PC-3 (cell line): ENCODE measurements at regions not wholly inside any gene's neighbourhood (a gene's known extent, or its start where the extent isn't known, plus 50 kb on each side); places are given as distances from the start of the nearest gene placed in this dataset.

Source experiments
- ATAC-seq: fragments of 200-7000 bp; cut with Tn5 transposase; 2 replicates; pipeline ENCODE4 v1.9.1; 2020; ENCODE audit warnings: mild to moderate bottlenecking, moderate library complexity
- BruUV-seq: library from RNA; stranded (reverse); fragments of 400-500 nt; replicated peaks from 2 replicates; lab custom pipeline; 2021; lab: Mats Ljungman, UMichigan
- CTCF ChIA-PET: fragments of 300-600 bp; sonication (Branson Sonifier 250); formaldehyde crosslinking; loops from one replicate; lab custom pipeline; 2022; ENCODE audit warnings: antibody characterized with exemption; lab: Charles Lee
- POLR2A ChIA-PET: fragments of 300-600 bp; sonication (Branson Sonifier 250); formaldehyde crosslinking; loops from one replicate; lab custom pipeline; 2022; ENCODE audit warnings: antibody characterized with exemption; ENCODE audit not compliant: unreplicated experiment; lab: Charles Lee
- DNase-seq: peaks from one replicate; pipeline ENCODE4 v3.0.0-alpha.2; 2015
- H2AFZ ChIP-seq: fragments of 300-600 bp; sonication (generic); 2 replicates; pipeline ENCODE4 v1.6.0; 2016; ENCODE audit warnings: antibody characterized with exemption, low read length
- H3F3A ChIP-seq: fragments of 300-600 bp; sonication (generic); one replicate; pipeline ENCODE4 v1.6.0; 2017; ENCODE audit warnings: antibody characterized with exemption, low read length, control low read depth, mild to moderate bottlenecking; ENCODE audit not compliant: unreplicated experiment
- H3K27ac ChIP-seq: fragments of 300-600 bp; sonication (generic); 2 replicates; pipeline ENCODE4 v1.5.1; 2016; ENCODE audit warnings: mild to moderate bottlenecking, low read length
- H3K27me3 ChIP-seq: fragments of 300-600 bp; sonication (generic); 2 replicates; pipeline ENCODE4 v1.6.1; 2016; ENCODE audit warnings: low read length, mixed read lengths
- H3K36me3 ChIP-seq: fragments of 300-600 bp; sonication (generic); 2 replicates; pipeline ENCODE4 v1.6.1; 2016; ENCODE audit warnings: low read depth, mixed run types, low read length, mixed read lengths
- H3K4me1 ChIP-seq: fragments of 300-600 bp; sonication (generic); 2 replicates; pipeline ENCODE4 v1.5.1; 2016; ENCODE audit warnings: low read length; ENCODE audit not compliant: insufficient read depth
- H3K4me2 ChIP-seq: fragments of 300-600 bp; sonication (generic); 2 replicates; pipeline ENCODE4 v1.6.0; 2016; ENCODE audit warnings: low read length
- H3K4me3 ChIP-seq: fragments of 300-600 bp; sonication (generic); 2 replicates; pipeline ENCODE4 v1.5.1; 2016; ENCODE audit warnings: mild to moderate bottlenecking, low read length, mixed read lengths
- H3K79me2 ChIP-seq: fragments of 300-600 bp; sonication (generic); 2 replicates; pipeline ENCODE4 v1.6.1; 2017; ENCODE audit warnings: low read length, mixed read lengths
- H3K9ac ChIP-seq: fragments of 300-600 bp; sonication (generic); 2 replicates; pipeline ENCODE4 v1.6.0; 2016; ENCODE audit warnings: mild to moderate bottlenecking, low read length
- H3K9me2 ChIP-seq: fragments of 300-600 bp; sonication (generic); replicated peaks from 2 replicates; pipeline ENCODE4 v1.6.1; 2016; ENCODE audit warnings: mixed run types, low read length, mixed read lengths
- H3K9me3 ChIP-seq: fragments of 300-600 bp; sonication (generic); 2 replicates; pipeline ENCODE4 v1.6.1; 2016; ENCODE audit warnings: low read length, mixed read lengths
- H4K20me1 ChIP-seq: fragments of 300-600 bp; sonication (generic); 2 replicates; pipeline ENCODE4 v1.6.1; 2016; ENCODE audit warnings: low read length, mixed read lengths
- EZH2 ChIP-seq: fragments of 300-600 bp; sonication (generic); IDR thresholded peaks from one replicate; pipeline ENCODE4 v1.6.1; 2017; ENCODE audit warnings: antibody characterized with exemption, mild to moderate bottlenecking, low read length; ENCODE audit not compliant: unreplicated experiment
- EZH2phosphoT487 ChIP-seq: fragments of 300-600 bp; sonication (generic); IDR thresholded peaks from 2 replicates; pipeline ENCODE4 v1.6.1; 2018; ENCODE audit warnings: mild to moderate bottlenecking, antibody characterized with exemption, low read length, borderline replicate concordance
- intact Hi-C: fragments of 100-400 bp; cut with micrococcal nuclease; formaldehyde crosslinking; loops from 2 replicates; pipeline ENCODE4 v1.9.0; 2023
- TF ChIP-seq, protein P1 (sequence below): fragments of 300-600 bp; sonication (generic); conservative IDR thresholded peaks from 2 replicates; pipeline ENCODE4 v1.5.1; 2017; ENCODE audit warnings: antibody characterized with exemption, low read depth, mild to moderate bottlenecking, low read length

GRCh38 chr2:217415316-217415715 is 555.5 kb upstream of the TNP1 start:
- Histone ChIP-seq H3K9ac (no peak overlapping the region), H3K79me2 (no peaks in the 10 kb centered on the region), H3K4me1 (no peaks in the 10 kb centered on the region), H3K9me2 (no peaks in the 10 kb centered on the region), H3K27me3 (no peaks in the 10 kb centered on the region), H2AFZ (no peak overlapping the region), H3K4me2 (no peak overlapping the region), H3K4me3 (no peak overlapping the region), H3F3A (no peaks in the 10 kb centered on the region), H4K20me1 (no peaks in the 10 kb centered on the region), H3K27ac (no peak overlapping the region), H3K9me3 (no peaks in the 10 kb centered on the region), H3K36me3 (no peaks in the 10 kb centered on the region)
- TF ChIP-seq EZH2phosphoT487: no peak
- CTCF ChIA-PET: no interaction called here
- no peak for ATAC-seq
- no peak for DNase-seq
- no TSS peak for BruUV-seq
- intact Hi-C loops: no loop called here
- POLR2A ChIA-PET: no interaction called here

- Histone ChIP-seq H2AFZ (no peak overlapping the region), H3K36me3 (no peaks in the 10 kb centered on the region), H3K27ac (no peak overlapping the region), H3K4me2 (no peak overlapping the region), H3K4me3 (no peak overlapping the region), H3K79me2 (no peaks in the 10 kb centered on the region), H3F3A (no peaks in the 10 kb centered on the region), H4K20me1 (no peaks in the 10 kb centered on the region), H3K9ac (no peak overlapping the region), H3K9me3 (no peaks in the 10 kb centered on the region), H3K9me2 (no peaks in the 10 kb centered on the region), H3K4me1 (no peaks in the 10 kb centered on the region), H3K27me3 (no peaks in the 10 kb centered on the region)
- ChIA-PET CTCF (no interaction called here), POLR2A (no interaction called here)
- ATAC-seq (no peak), DNase-seq (no peak)
- no TSS peak for BruUV-seq
- intact Hi-C loops: no loop called here
- TF ChIP-seq EZH2phosphoT487 (no peak), EZH2 (no peak)
- TF ChIP-seq, protein P1, sequence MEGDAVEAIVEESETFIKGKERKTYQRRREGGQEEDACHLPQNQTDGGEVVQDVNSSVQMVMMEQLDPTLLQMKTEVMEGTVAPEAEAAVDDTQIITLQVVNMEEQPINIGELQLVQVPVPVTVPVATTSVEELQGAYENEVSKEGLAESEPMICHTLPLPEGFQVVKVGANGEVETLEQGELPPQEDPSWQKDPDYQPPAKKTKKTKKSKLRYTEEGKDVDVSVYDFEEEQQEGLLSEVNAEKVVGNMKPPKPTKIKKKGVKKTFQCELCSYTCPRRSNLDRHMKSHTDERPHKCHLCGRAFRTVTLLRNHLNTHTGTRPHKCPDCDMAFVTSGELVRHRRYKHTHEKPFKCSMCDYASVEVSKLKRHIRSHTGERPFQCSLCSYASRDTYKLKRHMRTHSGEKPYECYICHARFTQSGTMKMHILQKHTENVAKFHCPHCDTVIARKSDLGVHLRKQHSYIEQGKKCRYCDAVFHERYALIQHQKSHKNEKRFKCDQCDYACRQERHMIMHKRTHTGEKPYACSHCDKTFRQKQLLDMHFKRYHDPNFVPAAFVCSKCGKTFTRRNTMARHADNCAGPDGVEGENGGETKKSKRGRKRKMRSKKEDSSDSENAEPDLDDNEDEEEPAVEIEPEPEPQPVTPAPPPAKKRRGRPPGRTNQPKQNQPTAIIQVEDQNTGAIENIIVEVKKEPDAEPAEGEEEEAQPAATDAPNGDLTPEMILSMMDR: no peak
Measured at GRCh38 chr2:217414429-217414828, 554.6 kb upstream of the TNP1 start.

DNA sequence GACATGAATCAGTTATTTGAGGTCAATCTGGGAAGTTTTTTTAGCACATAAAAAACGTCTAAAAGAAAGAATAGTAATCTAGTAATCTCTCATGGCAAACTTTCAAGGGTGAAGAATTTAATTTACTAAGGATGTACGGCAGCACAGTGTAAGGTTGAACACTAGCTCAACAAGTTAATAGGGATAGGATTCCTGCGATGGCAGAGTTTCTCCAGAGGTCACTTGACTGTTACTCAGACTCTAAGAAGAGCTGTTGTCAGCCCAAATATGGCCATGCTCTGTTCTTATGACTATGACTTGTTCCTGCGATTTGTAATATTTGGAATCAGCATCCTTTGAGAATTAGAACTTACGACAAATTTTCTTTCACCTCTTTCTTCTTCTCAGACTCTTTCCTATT is 553.3 kb upstream of the TNP1 start:
- Histone ChIP-seq H3K4me3 (no peak overlapping the region), H3K9me2 (no peaks in the 10 kb centered on the region), H3K27ac (no peak overlapping the region), H3K9me3 (no peaks in the 10 kb centered on the region), H4K20me1 (no peaks in the 10 kb centered on the region), H3K36me3 (no peaks in the 10 kb centered on the region), H3K79me2 (no peaks in the 10 kb centered on the region), H3F3A (no peaks in the 10 kb centered on the region), H3K4me2 (no peak overlapping the region), H3K27me3 (no peaks in the 10 kb centered on the region), H3K9ac (no peak overlapping the region), H3K4me1 (no peaks in the 10 kb centered on the region), H2AFZ (no peak overlapping the region)
- TF ChIP-seq, protein P1: no peak
- TF ChIP-seq EZH2phosphoT487 (no peak), EZH2 (no peak)
- CTCF ChIA-PET: no interaction called here
- no TSS peak for BruUV-seq
- intact Hi-C loops: no loop called here
- DNase-seq (no peak), ATAC-seq (no peak)
- POLR2A ChIA-PET: no interaction called here
